WI38 (cell line): ENCODE measurements at regions not wholly inside any gene's neighbourhood (a gene's known extent, or its start where the extent isn't known, plus 50 kb on each side); places are given as distances from the start of the nearest gene placed in this dataset.

Experiments used
- H3K4me3 ChIP-seq: 2 replicates; pipeline ENCODE4 v1.5.1; 2011; ENCODE audit warnings: low read depth, mild to moderate bottlenecking, control low read depth, low read length
- CTCF ChIP-seq: IDR thresholded peaks from 2 replicates; pipeline ENCODE4 v1.5.1; 2012; ENCODE audit warnings: low read depth, mild to moderate bottlenecking, control low read depth, low read length

- TF ChIP-seq CTCF, result no peak
- no peak overlapping the region for H3K4me3 ChIP-seq
These were observed 339.9 kb downstream of the PRELID2 start for GRCh38 chr5:145495196-145495595.

GRCh38 chr5:145493435-145493834 lies 341.7 kb downstream of the PRELID2 start:
- no peak for TF ChIP-seq CTCF
- H3K4me3 ChIP-seq, result no peak overlapping the region

- H3K4me3 ChIP-seq, result no peak overlapping the region
- TF ChIP-seq CTCF, result no peak
These were observed 345.6 kb downstream of the PRELID2 start for GRCh38 chr5:145489516-145489915.

DNA sequence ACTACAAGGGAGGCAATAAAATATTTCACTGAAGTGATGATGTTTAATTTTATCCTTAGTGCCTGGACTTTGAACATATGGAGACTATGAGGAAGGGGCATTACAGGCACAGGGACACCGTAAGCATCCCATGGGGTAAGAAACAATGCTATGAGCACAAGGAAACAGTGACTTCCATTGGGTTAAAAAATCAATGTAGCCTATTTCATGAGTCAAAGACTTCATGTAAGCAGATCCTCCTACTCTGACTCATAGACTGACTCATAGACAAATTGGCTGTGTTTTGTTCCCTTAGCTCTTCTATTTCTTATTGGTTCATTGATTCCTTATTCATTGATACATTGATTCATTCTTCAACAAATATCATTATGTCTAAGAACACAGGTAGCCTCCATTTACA lies 351.0 kb downstream of the PRELID2 start:
- H3K4me3 ChIP-seq, result no peak overlapping the region
- no peak for TF ChIP-seq CTCF

DNA sequence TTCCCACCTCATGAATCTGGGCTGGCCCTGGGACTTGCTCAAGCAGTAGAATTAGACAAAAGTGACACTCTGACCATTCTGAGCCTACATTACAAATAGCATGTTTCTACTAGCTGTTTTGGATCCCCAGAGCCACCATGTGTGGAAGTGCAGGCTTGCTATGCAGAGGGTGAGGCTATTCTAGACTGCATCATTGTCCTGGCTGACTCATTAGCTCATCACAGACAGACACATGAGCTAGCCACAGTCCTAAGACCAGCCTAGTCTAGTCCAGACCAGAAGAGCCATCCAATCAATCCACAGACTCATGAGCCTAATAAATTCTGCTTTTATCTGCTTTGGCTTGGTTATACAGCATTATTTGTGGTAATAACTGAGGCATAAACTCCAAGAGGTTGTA lies 351.9 kb downstream of the PRELID2 start:
- no peak overlapping the region for H3K4me3 ChIP-seq
- no peak for TF ChIP-seq CTCF

- no peak for TF ChIP-seq CTCF
- no peak overlapping the region for H3K4me3 ChIP-seq
These were observed 355.3 kb downstream of the PRELID2 start for GRCh38 chr5:145479857-145480256.

DNA sequence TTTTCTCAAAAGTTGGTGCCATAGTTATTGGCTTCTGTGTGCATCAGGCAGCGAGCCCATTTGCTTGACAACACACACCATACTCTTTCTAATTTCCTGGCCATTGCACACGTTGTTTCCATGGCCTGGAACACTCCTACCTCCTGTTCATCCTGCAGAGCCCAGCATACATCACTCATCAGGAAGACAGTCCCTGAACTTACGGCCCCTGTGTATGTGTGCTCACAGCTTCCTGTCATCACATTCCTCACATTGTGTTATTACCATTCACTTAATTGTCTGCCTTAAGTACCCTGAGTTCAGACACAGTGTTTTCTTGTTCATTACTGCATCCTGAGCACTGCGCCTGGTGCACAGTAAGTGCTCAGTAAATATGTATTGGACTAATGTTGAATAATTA lies 355.9 kb downstream of the PRELID2 start:
- no peak for TF ChIP-seq CTCF
- H3K4me3 ChIP-seq, result no peak overlapping the region
